HepG2 (cell line): ENCODE measurements at regions not wholly inside any gene's neighbourhood (a gene's known extent, or its start where the extent isn't known, plus 50 kb on each side); places are given as distances from the start of the nearest gene placed in this dataset.

ENCODE experiments used
- ATAC-seq: fragments of 200-7000 bp; cut with Tn5 transposase; 3 replicates; pipeline ENCODE4 v1.9.1; 2020; ENCODE audit warnings: mild to moderate bottlenecking, moderate library complexity
- BruUV-seq: library from RNA; stranded (reverse); fragments of 400-500 nt; replicated peaks from 2 replicates; lab custom pipeline; 2021; lab: Mats Ljungman, UMichigan
- CTCF ChIA-PET: fragments of 300-600 bp; formaldehyde crosslinking; extraction: SDS; loops from one replicate; lab custom pipeline; 2021; ENCODE audit warnings: low total read pairs, inconsistent platforms, low intra/inter-chr PET ratio; lab: Yijun Ruan, JAX
- POLR2A ChIA-PET: fragments of 350-600 bp; sonication (Branson Sonifier 250); formaldehyde crosslinking; loops from one replicate; lab custom pipeline; 2020; ENCODE audit warnings: antibody characterized with exemption, inconsistent platforms; lab: Yijun Ruan, JAX
- DNase-seq: peaks from one replicate; pipeline ENCODE4 v3.0.0-alpha.2; 2015; ENCODE audit warnings: low spot score
- FAIRE-seq: peaks from 3 replicates; lab custom pipeline; 2011; peaks lifted over from hg19 to GRCh38; lab: Jason Lieb, UNC
- H2AFZ ChIP-seq: one replicate; pipeline ENCODE4 v1.6.1; 2011; ENCODE audit warnings: low read length, inconsistent platforms
- H3K27ac ChIP-seq: fragments of 300-600 bp; 3 replicates; pipeline ENCODE4 v1.8.0; 2011; ENCODE audit warnings: mixed run types, mild to moderate bottlenecking, mixed read lengths, low read length, inconsistent platforms; ENCODE audit not compliant: insufficient read depth; ENCODE audit errors: extremely low read length
- H3K27me3 ChIP-seq, 2 experiments: fragments of 200-600 bp in 1 of 2; 2 replicates in 1 of 2; 3 replicates in 1 of 2; pipeline versions ENCODE4 v1.6.0 to v1.8.0; 2011; ENCODE audit warnings: low read length in 2 of 2, mild to moderate bottlenecking in 2 of 2, moderate library complexity in 2 of 2, inconsistent platforms in 1 of 2; ENCODE audit not compliant: insufficient read depth in 2 of 2, control insufficient read depth in 1 of 2
- H3K36me3 ChIP-seq, 2 experiments: fragments of 200-600 bp in 1 of 2; replicated peaks in 1 of 2; 2 replicates in 1 of 2; 3 replicates in 1 of 2; pipeline versions ENCODE4 v1.5.1 to v1.8.0; 2011; ENCODE audit warnings: low read length in 2 of 2, inconsistent platforms in 1 of 2; ENCODE audit not compliant: insufficient read depth in 2 of 2, control insufficient read depth in 1 of 2
- H3K4me1 ChIP-seq: 2 replicates; pipeline ENCODE4 v1.5.1; 2012; ENCODE audit warnings: low read length, inconsistent platforms; ENCODE audit not compliant: insufficient read depth
- H3K4me2 ChIP-seq: 2 replicates; pipeline ENCODE4 v1.6.0; 2011; ENCODE audit warnings: low read depth, low read length, inconsistent platforms
- H3K4me3 ChIP-seq, 3 experiments: fragments of 200-600 bp in 1 of 3; sonication (generic), shearing (Covaris generic) in 1 of 3; replicated peaks in 1 of 3; 2 replicates each; pipeline ENCODE4 v1.5.1; 2011 to 2016; ENCODE audit warnings: low read length in 3 of 3, inconsistent platforms in 2 of 3, low read depth in 2 of 3, mild to moderate bottlenecking in 2 of 3, control low read depth in 1 of 3, mixed read lengths in 1 of 3; ENCODE audit not compliant: insufficient read depth in 1 of 3
- H3K79me2 ChIP-seq: one replicate; pipeline ENCODE4 v1.6.1; 2011; ENCODE audit warnings: low read length, inconsistent platforms; ENCODE audit not compliant: insufficient read depth
- H3K9ac ChIP-seq: 2 replicates; pipeline ENCODE4 v1.6.0; 2011; ENCODE audit warnings: mild to moderate bottlenecking, low read depth, low read length, inconsistent platforms; ENCODE audit not compliant: insufficient read depth
- H3K9me3 ChIP-seq: 2 replicates; pipeline ENCODE4 v1.5.1; 2012; ENCODE audit warnings: mild to moderate bottlenecking, low read length
- H4K20me1 ChIP-seq: 2 replicates; pipeline ENCODE4 v1.6.0; 2011; ENCODE audit warnings: inconsistent platforms, mild to moderate bottlenecking, low read length, moderate library complexity; ENCODE audit not compliant: insufficient read depth
- BCL6 ChIP-seq: IDR thresholded peaks from 2 replicates; pipeline ENCODE4 v1.6.1; 2016; ENCODE audit warnings: missing genetic modification reagents, missing compliant biosample characterization
- FOXO1 ChIP-seq: sonication (generic); formaldehyde crosslinking; IDR thresholded peaks from 2 replicates; pipeline ENCODE4 v1.4.0; 2020; ENCODE audit warnings: missing genetic modification reagents
- FOXP1 ChIP-seq, 2 experiments: fragments of 450-650 bp in 1 of 2; IDR thresholded peaks; 2 replicates each; pipeline ENCODE4 v1.6.1; 2017 to 2018; ENCODE audit warnings: antibody characterized with exemption in 1 of 2
- GABPA ChIP-seq, 2 experiments: IDR thresholded peaks; 2 replicates each; pipeline ENCODE4 v1.6.1; 2011 to 2016; ENCODE audit warnings: low read depth in 2 of 2, low read length in 1 of 2, missing biosample characterization in 1 of 2, missing genetic modification characterization in 1 of 2
- HNF4A ChIP-seq: sonication (generic); formaldehyde crosslinking; IDR thresholded peaks from 2 replicates; pipeline ENCODE4 v1.4.0; 2020; ENCODE audit warnings: missing genetic modification reagents
- MLX ChIP-seq: IDR thresholded peaks from 2 replicates; pipeline ENCODE4 v1.6.1; 2016
- MTA3 ChIP-seq: sonication (generic); formaldehyde crosslinking; IDR thresholded peaks from 2 replicates; pipeline ENCODE4 v1.4.0; 2020; ENCODE audit warnings: missing genetic modification reagents
- RARA ChIP-seq: IDR thresholded peaks from 2 replicates; pipeline ENCODE4 v1.6.1; 2016; ENCODE audit warnings: missing genetic modification reagents, missing compliant biosample characterization
- SAP130 ChIP-seq: IDR thresholded peaks from 2 replicates; pipeline ENCODE4 v1.6.1; 2016; ENCODE audit warnings: low read depth
- TCF7L2 ChIP-seq: IDR thresholded peaks from 2 replicates; pipeline ENCODE4 v1.6.1; 2011; ENCODE audit warnings: mild to moderate bottlenecking, low read depth, low read length, moderate library complexity
- ZNF276 ChIP-seq: sonication (generic); formaldehyde crosslinking; IDR thresholded peaks from 2 replicates; pipeline ENCODE4 v1.4.0; 2020; ENCODE audit warnings: mild to moderate bottlenecking, low read depth, missing genetic modification reagents
- ZNF713 ChIP-seq: sonication (generic); formaldehyde crosslinking; IDR thresholded peaks from 2 replicates; pipeline ENCODE4 v1.4.0; 2020; ENCODE audit warnings: mild to moderate bottlenecking, missing genetic modification reagents
- WGBS: methylation state at CpG from one replicate; pipeline ENCODE4 v1.1.6; 2017; ENCODE audit warnings: low lambda C conversion rate; 5-methylcytosine and 5-hydroxymethylcytosine counted together
- in situ Hi-C: cut with HindIII; loops from 2 replicates; pipeline ENCODE4 v1.10.0; 2017; ENCODE audit warnings: low pct_unique_long_range_greater_than_20kb; ENCODE audit not compliant: extremely low pct_ligation_motif_present
- intact Hi-C: fragments of 100-400 bp; cut with micrococcal nuclease; formaldehyde crosslinking; loops from one replicate; pipeline ENCODE4 v1.10.0; 2022; ENCODE audit not compliant: unreplicated experiment
- TF ChIP-seq, protein P1 (sequence below): sonication (generic); formaldehyde crosslinking; IDR thresholded peaks from 2 replicates; pipeline ENCODE4 v1.4.0; 2020; ENCODE audit warnings: missing genetic modification reagents, borderline replicate concordance

DNA sequence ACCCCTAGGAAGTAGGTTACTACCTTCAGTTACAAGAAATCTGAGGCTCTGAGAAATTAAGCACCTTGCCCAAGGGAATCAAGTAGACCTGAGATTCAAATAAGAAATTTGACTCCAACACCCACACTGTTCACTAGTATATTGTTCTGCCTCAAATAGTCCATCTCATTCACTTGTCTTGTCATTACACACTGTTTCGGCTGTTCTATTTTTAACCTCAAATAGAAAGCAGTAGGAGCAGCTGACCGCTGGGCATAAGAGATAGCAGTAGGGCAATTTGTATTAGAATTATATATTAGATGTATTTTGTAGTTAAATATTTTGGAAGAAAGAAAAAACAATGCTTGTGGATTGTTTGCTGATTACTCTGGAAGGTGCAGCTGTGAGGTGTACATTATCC lies 185.1 kb downstream of the INHBA start (continued):
- no peak for TF ChIP-seq ZNF276 (CRISPR knock-in tag)
- TF ChIP-seq MTA3 (CRISPR knock-in tag), result no peak

GRCh38 chr7:41508755-41509154 lies 194.1 kb downstream of the INHBA start:
- Histone ChIP-seq H3K36me3 (no peaks in the 10 kb centered on the region), H4K20me1 (no peaks in the 10 kb centered on the region), H3K9me3 (peaks cover 21% of the 10 kb centered on the region; the same call in 1 of the 2 replicates), H3K4me2 (peak overlapping the region; percentile 46), H3K4me1 (peaks cover 30% of the 10 kb centered on the region), H2AFZ (peak overlapping the region; percentile 60), H3K9ac (no peak overlapping the region), H3K79me2 (no peaks in the 10 kb centered on the region), H3K27me3 (no peaks in the 10 kb centered on the region), H3K4me3 (no peak overlapping the region), H3K27ac (peak overlapping the region; percentile 40)
- ChIA-PET POLR2A (no interaction called here), CTCF (no interaction called here)
- BruUV-seq, result no TSS peak
- 2% methylated on average over 4 of the region's 4 CpGs for WGBS
- no peak for FAIRE-seq
- ATAC-seq, result peak; percentile 79
- in situ Hi-C loops (no loop called here), intact Hi-C loops (no loop called here)
- DNase-seq, result no peak
- TF ChIP-seq FOXP1 (IDR thresholded peaks at IDR 0.05), result no peak
- TF ChIP-seq FOXP1 (CRISPR knock-in tag; IDR thresholded peaks at IDR 0.05), result peak; percentile 43
- 0 out of 2 replicates have a peak, but pooled peaks have one; percentile 17 for TF ChIP-seq BCL6 (CRISPR knock-in tag)
- TF ChIP-seq SAP130, result peak; percentile 37; the same call in 1 of the 2 replicates
- TF ChIP-seq RARA (CRISPR knock-in tag), result 0 out of 2 replicates have a peak, but pooled peaks have one; percentile 6
- no peak for TF ChIP-seq MLX (CRISPR knock-in tag)
- peak; percentile 49; the same call in 1 of the 2 replicates for TF ChIP-seq HNF4A (CRISPR knock-in tag)
- TF ChIP-seq, protein P1, sequence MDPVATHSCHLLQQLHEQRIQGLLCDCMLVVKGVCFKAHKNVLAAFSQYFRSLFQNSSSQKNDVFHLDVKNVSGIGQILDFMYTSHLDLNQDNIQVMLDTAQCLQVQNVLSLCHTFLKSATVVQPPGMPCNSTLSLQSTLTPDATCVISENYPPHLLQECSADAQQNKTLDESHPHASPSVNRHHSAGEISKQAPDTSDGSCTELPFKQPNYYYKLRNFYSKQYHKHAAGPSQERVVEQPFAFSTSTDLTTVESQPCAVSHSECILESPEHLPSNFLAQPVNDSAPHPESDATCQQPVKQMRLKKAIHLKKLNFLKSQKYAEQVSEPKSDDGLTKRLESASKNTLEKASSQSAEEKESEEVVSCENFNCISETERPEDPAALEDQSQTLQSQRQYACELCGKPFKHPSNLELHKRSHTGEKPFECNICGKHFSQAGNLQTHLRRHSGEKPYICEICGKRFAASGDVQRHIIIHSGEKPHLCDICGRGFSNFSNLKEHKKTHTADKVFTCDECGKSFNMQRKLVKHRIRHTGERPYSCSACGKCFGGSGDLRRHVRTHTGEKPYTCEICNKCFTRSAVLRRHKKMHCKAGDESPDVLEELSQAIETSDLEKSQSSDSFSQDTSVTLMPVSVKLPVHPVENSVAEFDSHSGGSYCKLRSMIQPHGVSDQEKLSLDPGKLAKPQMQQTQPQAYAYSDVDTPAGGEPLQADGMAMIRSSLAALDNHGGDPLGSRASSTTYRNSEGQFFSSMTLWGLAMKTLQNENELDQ (CRISPR knock-in tag), result no peak
- no peak for TF ChIP-seq GABPA (IDR thresholded peaks at IDR 0.05; ENCODE audit: low read depth, low read length)
- TF ChIP-seq GABPA (CRISPR knock-in tag; IDR thresholded peaks at IDR 0.05; ENCODE audit: low read depth), result peak; percentile 52; the same call in 1 of the 2 replicates
- TF ChIP-seq TCF7L2, result no peak
- no peak for TF ChIP-seq ZNF713 (CRISPR knock-in tag)
- TF ChIP-seq FOXO1 (CRISPR knock-in tag), result peak; percentile 35; the same call in 1 of the 2 replicates
